ENCODE measurements at regions not wholly inside any gene's neighbourhood (a gene's known extent, or its start where the extent isn't known, plus 50 kb on each side); places are given as distances from the start of the nearest gene placed in this dataset.
"Not testable (repeated sequence)": the region's sequence is repeated elsewhere in the genome, so short reads cannot be mapped to it uniquely, and the experiment has no call there.

DNA sequence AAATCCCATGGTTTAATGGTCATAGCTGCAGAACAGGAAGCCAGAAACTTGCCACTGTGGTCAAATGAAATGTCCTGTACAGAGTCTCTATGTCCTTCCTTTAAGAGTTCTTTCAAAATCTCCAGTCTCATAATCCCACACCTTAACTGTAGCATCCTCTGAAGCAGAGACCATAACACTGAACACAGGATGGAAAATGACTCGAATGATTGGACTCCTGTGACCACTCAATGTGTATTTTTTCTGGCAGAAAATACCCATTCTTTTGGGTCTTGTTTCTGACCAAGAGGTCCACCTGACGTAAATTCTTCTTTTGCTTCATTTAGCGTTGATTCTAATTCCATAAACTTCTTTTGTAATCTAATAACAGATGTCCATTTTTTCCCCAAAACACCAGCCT is 181.4 kb upstream of the PLGLB2 start:
- H3K9me3 ChIP-seq; DNase-seq; H3K36me3 ChIP-seq; intact Hi-C loops (cut with DNase I; ENCODE audit: low total_unique reads); H3K4me3 ChIP-seq; H3K4me1 ChIP-seq; H3K27me3 ChIP-seq (replicated peaks in 1 of 7); H3K27ac ChIP-seq: not testable (repeated sequence)
- 86 to 95% (median 90%) methylated on average over 3 of the region's 3 CpGs for WGBS, 5 donors

DNA sequence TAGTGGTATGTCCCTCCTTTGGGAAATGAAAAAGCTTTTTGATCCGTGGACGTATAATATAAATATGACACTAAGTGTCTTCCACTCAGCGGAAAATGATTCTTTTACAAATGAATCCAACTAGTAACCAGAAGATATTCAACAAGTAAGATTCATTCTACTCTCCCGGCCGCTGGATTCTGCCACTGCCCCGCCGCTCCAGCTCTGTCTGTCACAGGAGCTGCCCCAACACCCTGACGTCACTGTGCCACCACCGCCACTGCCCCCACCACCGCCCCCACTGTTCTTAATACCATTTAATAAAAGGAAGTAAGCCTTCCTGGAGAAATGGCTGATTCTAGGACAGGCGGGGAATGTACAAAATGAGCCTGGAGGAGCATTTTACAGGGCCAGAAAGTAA is 180.8 kb upstream of the PLGLB2 start:
- DNase-seq; H3K4me3 ChIP-seq; H3K36me3 ChIP-seq; H3K9me3 ChIP-seq; H3K27ac ChIP-seq; H3K27me3 ChIP-seq (replicated peaks in 1 of 7); H3K4me1 ChIP-seq; intact Hi-C loops (cut with DNase I; ENCODE audit: low total_unique reads): not testable (repeated sequence)
- WGBS, 5 donors, result 92 to 94% (median 92%) methylated on average over 10 to 11 of the region's 11 CpGs

GRCh38 chr2:87567912-87568311 is 180.0 kb upstream of the PLGLB2 start:
- WGBS, 5 donors, result 91 to 100% (median 100%) methylated on average over 2 of the region's 3 CpGs
- intact Hi-C loops (cut with DNase I; ENCODE audit: low total_unique reads); H3K4me3 ChIP-seq: not testable (repeated sequence)

DNA sequence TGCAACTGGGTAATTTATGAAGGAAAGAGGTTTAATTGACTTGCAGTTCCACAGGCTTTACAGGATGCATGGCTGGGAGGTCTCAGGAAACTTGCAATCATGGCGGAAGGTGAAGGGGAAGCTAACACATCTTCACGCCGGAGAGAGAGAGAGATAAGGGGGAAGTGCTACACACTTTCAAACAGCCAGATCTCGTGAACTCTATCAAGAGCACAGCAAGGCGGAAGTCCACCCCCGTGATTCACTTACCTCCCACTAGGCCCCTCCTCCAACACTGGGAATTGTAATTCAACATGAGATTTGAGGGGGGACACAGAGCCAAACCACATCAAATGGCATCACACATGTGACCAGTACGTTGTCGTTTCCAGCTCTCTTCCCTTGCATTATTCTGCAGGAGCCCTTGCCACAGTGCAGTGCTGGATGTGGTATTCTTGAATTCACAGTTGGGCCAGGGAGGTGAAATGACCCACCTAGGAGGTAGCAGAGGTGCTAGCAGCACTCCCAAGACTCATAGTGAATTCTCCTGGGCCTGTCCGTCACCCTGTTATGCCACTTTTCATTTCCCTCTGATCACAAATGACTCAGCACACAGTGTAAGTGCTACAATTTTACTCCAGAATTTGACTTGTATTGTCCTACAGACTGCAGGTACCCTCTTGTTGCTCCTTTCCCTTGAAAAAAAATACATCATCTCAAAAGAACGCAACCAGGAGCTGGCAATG is 179.2 kb upstream of the PLGLB2 start:
- not testable (repeated sequence) for H3K4me3 ChIP-seq, H3K9me3 ChIP-seq
- WGBS, 5 donors, result 43 to 74% (median 68%) methylated on average over 8 of the region's 10 CpGs

More at GRCh38 chr2:87567912-87568311, 180.0 kb upstream of the PLGLB2 start:
- not testable (repeated sequence) for H3K36me3 ChIP-seq; H3K9me3 ChIP-seq; H3K27ac ChIP-seq; H3K4me1 ChIP-seq; DNase-seq; H3K27me3 ChIP-seq (replicated peaks in 1 of 7)

DNA sequence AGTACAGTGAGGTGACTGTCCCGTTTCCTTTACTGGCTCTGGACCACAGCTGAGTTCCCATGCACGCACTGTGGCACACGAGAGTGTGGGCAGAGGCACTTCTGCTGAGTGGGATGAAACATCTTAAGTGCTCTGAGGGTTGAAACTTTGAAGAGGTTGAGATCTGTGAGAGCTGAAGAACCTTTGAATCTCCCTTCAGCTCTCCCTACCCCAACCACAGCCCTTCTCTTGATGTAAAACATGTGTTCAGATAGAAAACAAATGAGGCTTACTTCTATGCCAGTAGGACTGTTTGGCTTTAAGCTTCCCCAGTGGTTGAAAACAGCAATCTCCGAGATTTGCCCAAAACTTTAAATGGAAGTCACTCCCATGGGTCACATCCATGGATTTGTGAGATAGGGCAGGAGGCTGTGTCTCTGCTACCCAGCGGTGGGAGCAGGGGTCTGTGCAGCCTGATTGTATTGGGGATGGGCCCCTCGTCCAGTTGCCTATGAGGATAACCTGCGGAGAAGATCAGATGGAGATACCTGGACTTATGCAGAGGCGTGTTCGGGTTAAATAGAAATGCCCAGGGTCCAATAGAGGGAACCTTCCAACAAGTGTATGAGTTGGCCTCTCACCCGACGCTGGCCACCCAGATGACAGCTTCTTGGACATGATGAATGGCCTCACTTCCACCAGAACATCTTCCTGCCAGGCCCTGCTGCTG is 178.0 kb upstream of the PLGLB2 start:
- H3K4me3 ChIP-seq; H3K27me3 ChIP-seq (replicated peaks in 1 of 7); H3K27ac ChIP-seq; H3K4me1 ChIP-seq; H3K9me3 ChIP-seq; H3K36me3 ChIP-seq; DNase-seq; intact Hi-C loops (cut with DNase I; ENCODE audit: low total_unique reads): not testable (repeated sequence)
- 81 to 94% (median 90%) methylated on average over 6 to 10 of the region's 11 CpGs for WGBS, 5 donors

More for the DNA sequence above, 179.2 kb upstream of the PLGLB2 start:
- peak; percentile 84 for DNase-seq
- H3K27me3 ChIP-seq (replicated peaks in 1 of 7); intact Hi-C loops (cut with DNase I; ENCODE audit: low total_unique reads); H3K4me1 ChIP-seq; H3K36me3 ChIP-seq: not testable (repeated sequence)
- H3K27ac ChIP-seq, result peak overlapping the region in 3 of 8 donors; percentile 18 to 46 (median 46)

GRCh38 chr2:87571889-87572465 is 175.9 kb upstream of the PLGLB2 start:
- H3K36me3 ChIP-seq; intact Hi-C loops (cut with DNase I; ENCODE audit: low total_unique reads); H3K27ac ChIP-seq; H3K9me3 ChIP-seq; DNase-seq; H3K27me3 ChIP-seq (replicated peaks in 1 of 7); H3K4me3 ChIP-seq; H3K4me1 ChIP-seq: not testable (repeated sequence)
- WGBS, 5 donors, result 56 to 100% (median 84%) methylated on average over 1 to 3 of the region's 8 CpGs

DNA sequence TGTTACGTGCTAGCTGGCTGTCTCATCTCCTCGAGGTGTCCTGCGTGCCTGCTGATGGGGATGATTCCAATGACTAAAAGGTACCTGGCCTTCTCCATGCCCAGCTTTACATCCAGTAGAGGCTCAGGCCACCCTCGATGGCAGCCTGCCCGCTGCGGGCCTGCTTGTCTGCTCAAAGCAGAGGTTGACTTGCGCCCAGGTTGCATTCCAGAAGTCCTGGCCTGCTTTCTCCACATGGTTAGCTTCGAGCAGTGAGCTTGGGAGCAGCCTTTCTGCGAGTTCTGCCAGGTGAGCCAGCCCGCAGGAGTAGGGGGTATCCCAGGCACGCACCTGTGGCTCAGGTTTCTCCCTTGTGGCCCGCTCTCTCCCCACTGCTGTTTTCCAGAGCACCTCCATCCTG is 175.0 kb upstream of the PLGLB2 start:
- H3K27ac ChIP-seq; H3K36me3 ChIP-seq; intact Hi-C loops (cut with DNase I; ENCODE audit: low total_unique reads); H3K9me3 ChIP-seq; DNase-seq; H3K27me3 ChIP-seq (replicated peaks in 1 of 7); H3K4me1 ChIP-seq; H3K4me3 ChIP-seq: not testable (repeated sequence)
- WGBS, 5 donors, result 95 to 98% (median 97%) methylated on average over 4 to 5 of the region's 12 CpGs; no CpG with 5 or more reads in 2 of the 5 donors

DNA sequence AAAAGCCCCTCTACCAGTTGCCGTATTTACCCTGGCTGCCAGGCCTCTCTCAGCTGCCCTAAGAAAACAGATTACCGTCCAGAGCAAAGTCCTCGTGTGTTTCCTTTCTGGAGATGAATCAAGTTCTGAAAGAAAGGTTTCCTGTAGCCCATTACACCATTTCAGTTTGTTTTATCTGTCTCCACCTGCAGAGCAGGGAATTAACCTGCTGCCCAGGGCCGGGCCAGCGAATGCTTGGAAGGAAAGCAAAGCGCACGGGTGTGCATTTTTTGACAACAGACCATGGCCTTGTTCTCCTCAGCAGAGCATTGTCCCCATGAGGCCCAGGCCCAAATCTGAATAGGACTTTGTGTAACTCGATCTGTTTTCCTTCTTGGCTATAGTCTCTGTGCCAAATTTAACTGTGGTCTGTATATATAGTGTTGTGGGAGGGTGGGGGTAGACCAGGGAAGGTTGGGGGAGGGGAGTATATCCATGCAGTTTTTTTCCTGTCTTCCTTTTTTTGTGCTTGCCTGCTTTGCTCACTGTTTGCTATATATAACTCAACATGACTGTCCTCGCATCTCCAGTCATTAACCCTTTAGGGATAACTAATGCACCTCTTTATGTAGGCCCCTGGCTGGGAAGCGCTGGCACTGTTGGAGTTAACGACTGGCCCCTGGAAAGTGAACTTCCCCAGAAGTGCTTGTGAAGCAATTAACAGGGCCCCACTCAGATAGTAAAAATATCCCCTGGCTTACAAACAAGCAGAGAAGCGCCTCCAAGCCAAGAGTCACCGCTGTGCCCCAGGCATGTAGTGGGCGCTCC is 174.3 kb upstream of the PLGLB2 start:
- H3K27ac ChIP-seq; intact Hi-C loops (cut with DNase I; ENCODE audit: low total_unique reads); H3K36me3 ChIP-seq; H3K4me3 ChIP-seq; H3K9me3 ChIP-seq; H3K27me3 ChIP-seq (replicated peaks in 1 of 7); DNase-seq; H3K4me1 ChIP-seq: not testable (repeated sequence)
- 68 to 80% (median 77%) methylated on average over 2 to 4 of the region's 14 CpGs; no CpG with 5 or more reads in 2 of the 5 donors for WGBS, 5 donors

DNA sequence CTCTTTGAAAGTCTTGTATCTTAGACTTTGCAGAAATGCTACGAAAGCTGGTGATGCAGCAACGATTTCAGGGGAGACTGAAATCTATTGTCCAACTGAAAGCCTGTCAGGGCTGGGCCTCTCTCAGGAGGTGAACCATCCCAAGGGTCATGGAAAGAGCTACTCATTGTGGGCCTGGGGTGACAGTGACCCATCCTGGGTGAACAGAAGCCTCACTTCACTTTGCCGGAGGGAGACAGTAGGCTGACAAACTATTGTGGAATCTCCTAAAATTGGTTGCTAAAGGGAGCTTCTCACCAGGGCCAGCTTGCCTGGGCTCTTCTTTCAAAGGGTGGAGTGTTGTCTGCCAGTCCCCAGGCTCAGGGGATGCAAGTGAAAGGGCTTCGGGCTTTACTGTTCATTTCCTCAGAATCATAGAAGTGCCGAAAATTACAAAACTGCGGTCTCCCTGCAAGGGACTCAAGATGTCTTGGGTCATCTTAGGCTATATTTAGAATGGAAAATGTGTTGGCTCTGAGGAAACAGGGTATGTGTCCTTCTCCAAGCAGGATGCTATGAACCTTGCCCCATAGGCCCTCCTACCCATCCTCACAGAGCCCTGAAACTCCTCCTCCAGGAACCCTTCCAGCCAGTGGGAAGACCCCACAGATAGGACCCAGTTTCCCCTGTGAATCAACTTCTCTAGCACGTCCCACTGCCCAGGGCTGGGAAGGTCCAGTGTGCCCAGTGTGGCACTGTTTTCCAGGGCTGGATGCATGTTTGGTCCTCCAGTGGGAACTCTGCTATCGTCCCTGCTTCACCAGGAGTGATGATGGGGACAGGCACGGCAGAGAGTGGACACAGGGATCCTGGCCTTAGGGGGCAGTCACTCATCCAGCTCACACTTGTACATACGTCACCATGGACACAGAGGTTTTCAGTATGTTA is 173.4 kb upstream of the PLGLB2 start:
- H3K4me1 ChIP-seq; DNase-seq; H3K9me3 ChIP-seq; intact Hi-C loops (cut with DNase I; ENCODE audit: low total_unique reads); H3K36me3 ChIP-seq; H3K4me3 ChIP-seq; H3K27me3 ChIP-seq (replicated peaks in 1 of 7): not testable (repeated sequence)
- peak overlapping the region in 3 of 8 donors; percentile 49 to 55 (median 52) for H3K27ac ChIP-seq
- WGBS, 5 donors, result 50 to 83% (median 67%) methylated on average over 1 to 7 of the region's 10 CpGs; no CpG with 5 or more reads in 1 of the 5 donors

GRCh38 chr2:87575138-87575537 is 172.7 kb upstream of the PLGLB2 start:
- H3K36me3 ChIP-seq; H3K4me1 ChIP-seq; H3K9me3 ChIP-seq; H3K27me3 ChIP-seq (replicated peaks in 1 of 7); DNase-seq; intact Hi-C loops (cut with DNase I; ENCODE audit: low total_unique reads); H3K4me3 ChIP-seq; H3K27ac ChIP-seq: not testable (repeated sequence)
- WGBS, 5 donors, result 50 to 80% (median 79%) methylated on average over 4 to 5 of the region's 5 CpGs

All from spleen (tissue), 11 donors.